Ammon's horn (tissue), 1 donor: ENCODE measurements at regions not wholly inside any gene's neighbourhood (a gene's known extent, or its start where the extent isn't known, plus 50 kb on each side); places are given as distances from the start of the nearest gene placed in this dataset.
"Not testable (repeated sequence)": the region's sequence is repeated elsewhere in the genome, so short reads cannot be mapped to it uniquely, and the experiment has no call there.

Experiments
- DNase-seq: peaks from one replicate; pipeline ENCODE4 v3.0.0-alpha.2; 2016; ENCODE audit warnings: low spot score

DNA sequence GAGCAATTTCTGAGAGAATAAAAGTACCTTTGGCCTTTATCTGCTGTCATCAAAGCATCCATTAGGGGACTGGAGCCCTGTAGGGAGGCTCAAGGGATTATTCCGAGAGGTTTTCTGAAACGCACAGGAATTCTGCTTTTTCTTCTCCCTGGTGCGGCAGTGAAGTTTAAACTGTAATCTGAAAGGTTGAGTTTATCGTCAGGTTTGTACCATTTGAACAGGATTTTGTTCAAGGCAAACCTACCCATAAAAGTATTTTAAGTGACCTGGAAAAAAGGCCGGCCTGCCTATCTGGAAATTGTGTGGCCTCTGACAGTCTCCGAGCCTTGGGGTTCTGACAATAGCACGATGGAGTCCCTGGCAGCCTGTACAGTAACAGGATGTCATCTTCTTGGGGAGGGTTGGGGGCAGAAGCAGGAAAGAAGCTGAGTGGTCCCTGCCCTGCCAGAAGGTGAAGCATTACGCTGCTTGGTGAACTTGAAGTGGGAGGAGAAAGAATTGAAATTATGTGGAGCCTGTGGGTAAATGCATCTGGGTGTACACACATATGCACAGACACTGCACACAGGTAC lies 272.0 kb downstream of the CYRIA start:
- DNase-seq = no peak

DNA sequence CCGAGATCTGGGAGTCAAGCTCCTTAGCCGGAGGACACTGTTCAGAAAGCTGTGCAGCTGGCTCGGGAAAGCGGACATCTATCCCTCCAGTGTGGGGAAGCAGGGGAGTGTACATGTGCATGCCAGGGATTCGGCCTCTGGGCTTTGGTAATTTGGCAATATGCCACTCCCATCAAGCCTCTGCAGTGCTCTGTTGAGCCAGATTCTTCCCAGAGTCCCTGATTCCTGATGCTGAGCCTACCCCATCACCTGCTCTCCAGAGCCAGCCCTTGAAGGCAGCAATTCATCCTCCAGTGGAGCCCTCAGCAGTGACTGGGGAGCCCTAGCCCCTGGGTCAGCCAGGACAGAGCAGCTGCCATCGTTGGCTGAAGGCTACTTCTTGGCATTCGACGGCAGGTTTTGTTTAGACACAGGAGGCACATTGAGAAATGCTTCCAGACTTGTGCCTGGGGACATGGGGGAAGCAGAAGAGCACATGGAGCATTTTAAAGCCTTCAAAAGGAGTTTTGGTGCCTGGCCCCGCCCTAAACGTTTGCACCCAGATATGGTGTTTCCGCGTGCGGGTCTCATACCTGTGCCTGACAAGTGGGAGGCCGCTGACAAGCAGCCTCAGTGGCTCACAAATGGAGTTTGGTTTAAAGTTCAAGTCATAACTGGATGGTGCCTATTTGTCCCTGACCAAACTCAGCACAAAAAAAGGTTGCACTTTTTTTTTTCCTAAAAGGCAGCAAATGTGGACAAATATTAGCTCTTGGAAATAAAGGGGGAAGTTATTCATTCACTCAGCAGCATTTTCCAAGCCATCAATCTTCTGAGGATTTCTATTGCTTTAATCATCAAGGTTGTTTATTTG lies 272.8 kb downstream of the CYRIA start:
- DNase-seq = peak; percentile 41

DNA sequence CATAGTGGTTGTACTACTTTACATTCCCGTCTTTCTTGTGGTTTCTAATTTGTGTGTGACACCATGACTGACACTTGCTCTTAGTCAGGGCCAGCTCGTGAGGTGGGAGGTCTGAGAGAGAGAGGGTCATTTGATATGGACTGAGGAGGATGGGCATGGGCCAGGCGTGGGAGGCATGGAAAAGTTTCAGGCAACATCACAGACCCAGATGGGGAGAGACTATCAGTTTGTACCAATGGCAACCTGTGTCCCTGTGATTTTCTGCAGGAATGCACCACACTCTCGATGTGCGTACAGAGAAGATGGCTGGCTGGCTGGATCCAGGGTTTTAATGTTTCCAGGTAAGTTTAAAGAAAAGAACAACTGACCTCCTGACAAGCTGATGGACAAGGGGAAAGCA lies 273.6 kb downstream of the CYRIA start:
- DNase-seq = no peak

DNA sequence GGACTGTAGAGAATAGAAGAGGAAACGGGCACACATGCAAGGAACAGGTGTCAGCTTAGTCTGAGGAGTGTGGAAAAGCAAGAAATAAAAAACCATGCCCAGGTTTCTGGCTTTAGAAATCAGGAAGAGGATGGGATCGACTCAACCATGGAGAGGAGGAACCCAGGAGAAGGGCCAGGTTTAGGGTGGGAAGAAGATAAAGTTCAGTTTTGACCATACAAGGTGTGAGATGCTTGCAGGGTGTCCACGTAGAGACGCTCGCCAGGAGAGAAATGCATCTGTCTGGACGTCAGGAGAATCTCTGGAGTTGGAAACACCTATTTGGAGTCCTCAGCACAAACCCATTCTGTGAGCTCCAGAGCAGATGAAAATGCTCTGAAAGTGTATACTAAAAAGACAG lies 275.1 kb downstream of the CYRIA start:
- DNase-seq = no peak

DNA sequence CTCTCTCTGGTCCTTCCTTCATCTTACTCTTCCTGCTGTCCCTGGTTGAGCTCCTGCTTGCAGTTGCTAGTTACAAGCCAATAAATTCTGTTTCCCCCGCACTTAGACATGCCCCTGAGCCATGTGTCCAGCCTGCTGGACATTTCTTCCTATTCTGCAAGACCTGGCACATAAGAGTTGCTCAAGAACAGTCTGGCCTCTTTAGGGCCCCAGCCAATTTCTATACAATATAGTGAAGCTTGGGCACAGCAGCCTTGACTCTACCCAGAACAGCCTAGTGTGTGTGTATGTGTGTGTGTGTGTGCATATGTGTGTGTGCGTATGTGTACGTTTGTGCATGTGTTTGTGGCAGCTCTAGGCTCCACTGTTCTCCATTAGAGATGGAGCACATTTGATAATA lies 276.0 kb downstream of the CYRIA start:
- DNase-seq = no peak

DNA sequence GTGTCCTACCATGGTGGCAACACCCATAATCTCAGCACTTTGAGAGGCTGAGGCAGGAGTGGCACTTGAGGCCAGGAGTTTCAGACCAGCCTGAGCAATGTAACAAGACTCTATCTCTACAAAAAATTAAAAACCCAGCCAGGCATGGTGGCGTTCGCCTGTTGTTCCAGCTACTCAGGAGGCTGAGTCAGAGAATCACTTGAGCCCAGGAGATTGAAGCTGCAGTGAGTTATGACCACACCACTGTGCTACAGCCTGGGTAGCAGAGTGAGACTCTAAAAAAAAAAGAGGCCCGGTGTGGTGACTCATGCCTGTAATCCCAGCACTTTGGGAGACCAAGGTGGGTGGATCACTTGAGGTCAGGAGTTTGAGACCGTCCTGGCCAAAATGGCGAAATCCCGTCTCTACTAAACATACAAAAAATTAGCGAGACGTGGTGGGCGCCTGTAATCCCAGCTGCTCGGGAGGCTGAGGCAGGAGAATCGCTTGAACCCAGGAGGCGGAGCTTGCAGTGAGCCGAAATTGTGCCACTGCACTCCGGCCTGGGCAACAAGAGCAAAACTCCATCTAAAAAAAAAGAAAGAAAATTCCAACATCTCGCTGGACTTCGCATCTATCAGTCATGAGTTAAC lies 277.3 kb downstream of the CYRIA start:
- DNase-seq = not testable (repeated sequence)

DNA sequence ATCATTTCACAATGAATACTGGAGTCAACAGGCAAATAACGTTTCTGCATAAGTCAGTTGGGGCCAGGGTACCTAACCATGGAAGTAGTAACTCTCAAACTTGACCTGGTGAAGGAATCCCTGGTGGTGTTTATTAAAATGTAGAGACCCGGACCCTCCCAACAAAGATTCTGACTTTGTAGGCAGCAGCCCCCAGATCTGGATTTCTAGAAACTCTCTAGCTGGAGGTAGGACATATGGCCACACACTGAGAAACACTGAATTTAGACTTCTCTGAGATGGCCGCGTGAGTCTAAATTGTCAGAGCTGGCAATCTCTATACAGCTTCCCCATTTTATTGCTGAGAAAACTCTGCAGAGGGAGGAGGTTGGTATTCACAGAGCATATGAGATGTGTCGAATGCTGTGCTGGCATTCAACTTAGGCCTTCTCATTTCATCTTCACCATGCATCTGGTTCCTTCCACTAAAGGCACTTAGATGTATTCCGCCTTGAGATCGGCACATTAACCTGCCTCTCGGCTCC lies 278.1 kb downstream of the CYRIA start:
- DNase-seq = no peak

DNA sequence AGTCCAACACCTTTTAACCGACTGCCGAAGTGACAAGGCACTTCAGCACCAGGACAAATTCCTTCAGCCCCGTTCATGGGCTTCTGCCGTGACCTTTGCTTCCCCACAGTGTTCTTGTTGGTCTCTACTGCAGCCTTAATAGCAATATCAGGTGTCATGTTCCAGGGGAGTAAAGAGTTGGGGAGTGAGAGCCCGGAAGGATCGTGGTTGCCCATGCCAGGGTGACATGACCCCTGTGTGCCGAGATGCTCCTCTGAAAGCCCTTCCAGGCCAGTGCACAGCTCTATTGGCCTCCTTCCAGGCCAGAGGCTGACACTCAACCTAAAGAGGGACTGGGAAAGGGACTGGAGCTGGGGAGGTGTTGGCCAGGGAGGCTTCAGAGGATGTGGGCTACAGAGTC lies 279.2 kb downstream of the CYRIA start:
- no peak for DNase-seq

DNA sequence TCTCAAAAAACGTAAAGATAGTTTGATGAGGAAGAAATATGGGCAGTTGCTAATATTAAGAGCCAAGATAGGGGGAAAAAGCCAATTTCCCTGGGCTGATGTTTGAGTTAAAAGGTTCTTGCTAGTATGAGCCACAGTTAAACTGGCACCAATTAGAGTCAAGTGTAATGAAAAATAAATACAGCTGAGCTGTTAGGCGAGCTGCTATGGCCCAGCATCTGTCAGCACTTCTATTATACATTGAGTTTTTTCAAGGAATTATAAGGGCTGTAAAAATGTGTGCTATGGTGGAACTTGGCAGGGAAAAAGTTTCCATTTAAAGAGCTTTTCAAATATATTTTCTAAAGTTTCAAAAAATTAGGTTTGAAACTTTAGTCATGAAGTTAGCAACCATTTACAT lies 279.6 kb downstream of the CYRIA start:
- DNase-seq = no peak

DNA sequence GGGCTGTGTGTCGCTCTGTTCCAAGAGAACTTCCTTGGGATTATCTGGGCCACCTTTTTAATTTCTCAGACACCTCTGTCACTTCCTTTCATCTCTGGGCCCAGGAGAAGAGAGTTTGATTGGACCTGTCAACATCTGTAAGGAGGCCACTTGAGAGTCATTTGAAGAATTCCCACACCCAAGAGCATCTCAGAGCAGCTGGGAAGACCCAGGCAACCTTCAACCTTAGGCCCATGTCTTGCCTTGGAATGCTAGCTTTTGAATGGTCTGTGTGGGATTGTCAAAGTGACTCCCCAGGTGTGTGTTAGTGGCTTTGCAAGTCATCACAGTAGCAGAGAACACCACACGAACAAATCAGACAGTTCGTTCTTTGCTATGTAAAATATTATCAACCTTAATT lies 280.3 kb downstream of the CYRIA start:
- DNase-seq = no peak

DNA sequence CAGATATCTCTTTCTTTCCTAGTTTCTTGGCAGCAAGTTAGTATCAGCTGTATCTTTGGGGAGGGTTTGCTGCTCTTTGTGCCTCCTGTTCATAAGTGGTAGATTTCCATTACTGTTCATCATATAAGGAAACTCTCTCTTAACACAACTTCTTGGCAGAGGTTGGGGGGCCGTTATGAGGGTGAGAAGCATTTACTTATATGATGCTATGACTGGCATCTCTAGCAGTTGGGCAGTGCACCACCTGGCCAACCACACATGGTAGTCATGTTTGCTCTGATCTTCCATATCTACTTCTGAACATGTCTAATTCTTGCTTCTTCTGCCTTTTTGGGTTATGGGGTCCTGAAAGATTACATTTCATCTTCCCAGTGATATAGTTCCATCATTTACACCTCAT lies 282.2 kb downstream of the CYRIA start:
- no peak for DNase-seq

DNA sequence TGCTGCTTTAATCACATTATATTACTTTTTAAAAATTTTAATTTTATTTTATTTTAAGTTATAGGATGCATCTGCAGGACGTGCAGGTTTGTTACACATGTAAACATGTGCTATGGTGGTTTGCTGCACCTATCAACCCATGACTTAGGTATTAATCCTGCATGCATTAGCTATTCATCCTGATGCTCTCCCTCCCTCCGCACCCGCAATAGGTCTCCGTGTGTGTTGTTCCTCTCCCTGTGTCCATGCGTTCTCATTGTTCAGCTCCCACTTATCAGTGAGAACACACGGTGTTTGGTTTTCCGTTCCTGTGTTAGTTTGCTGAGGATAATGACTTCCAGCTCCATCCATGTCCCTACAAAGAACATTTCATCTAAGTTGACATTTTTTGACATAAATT lies 283.2 kb downstream of the CYRIA start:
- no peak for DNase-seq

DNA sequence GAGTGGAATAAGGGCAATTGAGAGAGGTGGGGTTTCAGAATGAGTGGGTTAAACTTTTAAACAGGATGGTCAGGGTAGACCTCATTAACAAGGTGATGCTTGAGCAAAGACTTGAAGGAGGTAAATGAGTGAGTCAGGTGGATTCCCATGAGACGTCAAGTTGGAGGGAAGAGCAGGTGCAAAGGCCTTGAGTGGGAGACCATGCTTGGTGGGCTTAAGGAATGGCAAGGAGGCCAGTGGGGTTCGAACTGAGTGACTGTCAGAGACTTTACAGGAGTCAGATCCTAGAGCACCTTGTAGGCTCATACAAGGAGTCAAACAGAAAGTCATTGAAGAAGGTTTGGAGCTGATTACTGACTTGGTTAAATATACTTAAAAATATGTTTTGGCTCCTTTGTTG lies 284.1 kb downstream of the CYRIA start:
- DNase-seq = no peak

DNA sequence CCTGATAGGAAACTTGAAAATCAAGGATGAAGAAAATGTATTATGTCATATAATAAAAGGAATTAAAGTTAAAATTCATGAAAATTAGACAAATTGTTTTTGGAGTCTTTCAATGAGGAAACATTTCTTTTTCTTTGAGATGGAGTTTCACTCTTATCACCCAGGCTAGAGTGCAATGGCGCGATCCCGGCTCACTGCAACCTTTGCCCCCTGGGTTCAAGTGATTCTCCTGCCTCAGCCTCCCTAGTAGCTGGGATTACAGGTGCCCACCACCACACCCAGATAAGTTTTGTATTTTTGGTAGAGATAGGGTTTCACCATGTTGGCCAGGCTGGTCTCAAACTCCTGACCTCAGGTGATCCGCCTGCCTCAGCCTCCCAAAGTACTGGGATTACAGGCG lies 285.7 kb downstream of the CYRIA start:
- DNase-seq = not testable (repeated sequence)

DNA sequence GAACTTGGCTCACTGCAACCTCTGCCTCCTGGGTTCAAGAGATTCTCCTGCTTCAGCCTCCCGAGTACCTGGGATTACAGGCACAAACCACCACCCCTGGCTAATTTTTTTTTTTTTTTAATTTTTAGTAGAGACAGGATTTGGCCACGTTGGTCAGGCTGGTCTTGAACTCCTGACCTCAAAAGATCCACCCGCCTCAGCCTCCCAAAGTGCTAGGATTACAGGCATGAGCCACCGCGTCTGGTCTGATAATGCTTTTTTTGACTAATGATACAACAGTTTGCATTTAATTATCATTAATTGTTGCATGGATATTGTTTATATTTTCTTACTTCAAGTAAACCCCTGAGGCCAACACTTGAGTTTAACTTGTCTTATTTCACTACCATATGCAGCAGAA lies 286.6 kb downstream of the CYRIA start:
- not testable (repeated sequence) for DNase-seq

DNA sequence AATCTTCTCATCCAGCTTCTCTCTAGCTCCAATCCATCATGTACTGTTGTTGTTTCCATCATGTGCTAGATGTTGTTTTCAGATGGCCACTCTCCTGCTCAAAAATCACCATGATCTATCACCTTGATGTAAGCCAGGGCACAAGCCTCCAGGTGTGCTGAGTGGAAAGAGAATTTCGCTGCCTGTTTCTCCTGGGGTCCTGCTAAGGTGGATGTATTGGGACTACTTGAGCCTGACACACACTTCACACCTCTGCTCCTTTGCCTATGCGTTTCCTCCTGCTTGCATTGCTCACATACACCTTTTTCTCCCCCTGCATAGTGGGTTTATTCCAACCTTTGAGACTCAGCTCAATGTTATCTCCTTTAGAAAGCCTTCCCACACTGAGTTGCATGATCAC lies 287.6 kb downstream of the CYRIA start:
- no peak for DNase-seq

DNA sequence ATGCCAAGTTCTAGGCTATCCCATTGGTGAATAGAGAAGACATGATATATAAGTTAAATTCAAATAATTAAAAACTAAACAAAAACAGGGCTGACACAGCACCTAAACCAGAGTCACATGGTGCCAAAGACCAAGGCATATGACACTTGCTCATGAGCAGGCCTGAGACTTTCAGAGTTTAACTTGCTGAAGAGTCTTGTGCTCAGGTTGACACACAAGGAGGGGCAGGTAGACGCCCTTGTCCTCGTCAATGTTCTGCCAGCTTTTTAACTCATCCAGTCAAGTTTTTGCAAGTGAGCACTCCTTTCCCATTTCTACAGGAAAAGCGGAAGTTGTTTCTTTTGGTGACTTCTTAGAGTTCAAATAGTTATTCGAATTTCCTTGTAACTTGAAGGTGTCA lies 289.7 kb downstream of the CYRIA start:
- DNase-seq = no peak

DNA sequence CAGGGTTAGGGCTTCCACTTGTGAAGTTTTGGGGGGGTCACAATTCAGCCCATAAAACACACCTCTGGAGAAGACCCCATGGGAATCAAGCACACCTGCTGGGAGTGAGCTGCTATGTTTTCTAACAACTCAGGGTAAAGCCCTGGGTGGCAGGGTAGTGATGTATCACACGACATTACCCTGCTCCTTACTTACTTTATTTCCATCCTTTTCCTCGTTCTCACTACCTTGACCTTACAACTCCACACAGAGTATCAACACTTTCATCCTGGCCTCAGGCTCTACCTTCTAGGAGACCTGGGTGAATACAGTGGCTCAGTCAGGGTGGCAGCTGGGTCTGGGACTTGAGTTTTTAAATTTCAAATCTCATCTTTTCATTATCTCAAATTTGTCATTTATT lies 290.3 kb downstream of the CYRIA start:
- no peak for DNase-seq

DNA sequence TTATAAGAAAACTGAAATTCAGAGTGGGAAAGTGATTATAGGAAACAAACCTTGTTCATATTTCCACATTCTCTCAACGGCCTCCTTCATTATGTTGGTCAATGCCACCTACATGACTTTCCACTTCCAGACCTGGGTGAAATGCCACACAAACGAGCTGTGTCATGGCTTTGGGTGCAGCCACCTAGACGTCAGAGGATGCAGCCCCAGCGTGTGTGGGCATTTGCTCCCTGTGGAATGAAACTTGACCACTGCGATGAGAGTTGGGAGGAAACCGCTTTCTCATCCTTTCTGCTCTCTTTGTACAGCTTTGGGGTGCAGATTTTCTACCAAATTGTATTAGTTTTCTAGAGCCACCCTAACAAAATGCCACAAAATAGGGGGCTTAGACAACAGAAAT lies 291.0 kb downstream of the CYRIA start:
- no peak for DNase-seq

DNA sequence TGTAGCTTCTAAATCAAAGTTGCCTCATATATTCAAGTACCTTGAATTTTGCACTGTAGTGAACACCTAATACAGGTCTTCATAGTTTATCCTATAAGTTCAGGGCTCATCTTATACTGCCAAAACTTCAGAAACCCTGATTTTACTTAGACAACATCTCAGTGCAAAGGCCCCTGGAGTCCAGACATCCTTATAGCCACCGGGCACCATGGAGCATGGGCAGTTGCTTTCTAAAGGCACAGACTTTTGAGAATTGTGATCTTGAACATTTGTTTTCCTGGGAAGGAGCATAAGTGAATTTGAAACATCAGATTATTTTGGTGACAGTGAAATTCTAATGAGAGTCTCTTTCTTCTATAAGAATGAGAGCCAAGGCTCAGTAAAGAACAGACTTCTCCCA lies 292.3 kb downstream of the CYRIA start:
- DNase-seq = no peak

DNA sequence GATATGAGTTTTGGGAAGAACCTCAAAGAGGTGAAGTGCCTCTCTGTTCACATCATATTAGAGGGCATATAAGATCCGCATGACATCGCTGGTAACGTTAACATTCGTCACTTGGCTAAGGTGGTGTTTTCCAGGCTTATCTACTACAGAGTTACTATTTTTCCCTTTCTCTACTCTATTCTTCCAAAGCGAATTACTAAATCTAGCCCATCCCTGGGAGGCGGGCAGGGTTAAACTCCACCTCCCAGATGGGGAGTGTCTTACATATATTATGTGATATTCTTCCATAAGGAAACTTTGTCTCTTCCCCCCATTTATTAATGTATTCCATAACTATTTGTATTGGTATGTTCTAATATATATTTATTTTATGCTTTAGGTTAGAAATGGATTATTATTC lies 293.9 kb downstream of the CYRIA start:
- DNase-seq = no peak

DNA sequence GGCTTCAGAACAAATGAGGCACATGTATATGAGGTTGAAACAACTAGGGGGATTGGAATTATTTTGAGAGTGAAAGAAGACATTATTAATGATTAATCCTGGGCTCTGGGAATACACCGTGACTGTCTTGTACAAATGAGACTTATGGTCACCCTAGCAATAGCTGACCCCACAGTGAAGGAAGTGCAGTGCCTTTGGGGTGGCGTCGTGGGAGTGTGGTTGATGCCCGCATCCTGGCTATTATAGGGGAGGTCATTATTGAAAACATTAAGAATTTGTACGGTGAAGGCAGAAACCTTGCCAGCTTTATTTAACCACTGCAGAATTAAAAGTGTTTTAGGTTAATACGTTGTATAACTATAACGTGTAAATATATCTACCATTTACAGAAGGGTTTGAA lies 296.7 kb downstream of the CYRIA start:
- no peak for DNase-seq

DNA sequence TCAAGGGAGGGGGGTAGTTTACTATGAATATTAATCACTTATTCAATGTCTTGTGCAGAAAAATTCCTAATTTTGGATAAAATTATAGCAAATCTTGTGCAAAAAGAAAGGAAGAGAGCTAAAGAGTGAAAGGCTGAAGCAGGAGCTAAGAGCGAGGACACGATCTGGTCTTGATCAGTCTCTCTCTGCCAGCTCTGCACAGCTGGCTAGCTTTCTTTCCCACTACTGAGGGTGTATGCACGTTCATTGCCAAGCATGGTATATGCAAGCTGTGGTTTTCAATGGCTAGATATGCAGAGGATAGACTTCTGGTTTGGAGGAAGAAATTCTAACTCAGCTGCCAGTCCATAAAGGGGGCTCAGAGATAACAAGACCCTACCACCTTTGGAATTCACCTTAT lies 297.3 kb downstream of the CYRIA start:
- no peak for DNase-seq
